ENCODE measurements at regions not wholly inside any gene's neighbourhood (a gene's known extent, or its start where the extent isn't known, plus 50 kb on each side); places are given as distances from the start of the nearest gene placed in this dataset.

DNA sequence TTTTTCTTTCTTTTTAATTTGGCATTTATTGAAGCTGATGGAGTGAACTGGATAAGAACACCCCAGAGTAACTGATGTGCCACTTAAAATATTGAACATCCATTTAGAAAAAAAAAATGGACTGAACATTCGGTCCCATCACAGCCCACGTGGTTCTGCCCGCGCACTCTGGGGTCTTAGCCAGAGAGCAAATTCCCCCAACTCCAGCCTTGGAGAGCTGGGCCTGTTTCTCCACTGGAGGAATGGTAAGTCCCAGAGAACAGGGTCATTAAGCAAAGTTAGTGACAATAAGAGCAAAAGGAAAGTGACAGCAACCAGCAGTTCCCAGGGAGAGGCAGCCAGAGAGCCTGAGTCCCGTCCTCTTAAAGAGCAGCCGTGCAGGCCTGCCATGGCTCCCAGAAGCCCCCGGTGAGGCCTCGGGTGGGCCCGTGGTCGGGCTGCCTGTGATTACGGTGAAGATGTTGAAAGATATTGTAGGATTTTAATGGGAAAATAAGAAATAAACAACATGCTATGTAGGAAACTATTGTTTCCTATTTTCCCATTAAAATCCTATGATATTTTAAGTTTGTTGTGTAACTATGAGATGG is 487.9 kb upstream of the MKI67 start:
- no peak for DNase-seq (ENCODE audit: low read depth, low spot score)

DNA sequence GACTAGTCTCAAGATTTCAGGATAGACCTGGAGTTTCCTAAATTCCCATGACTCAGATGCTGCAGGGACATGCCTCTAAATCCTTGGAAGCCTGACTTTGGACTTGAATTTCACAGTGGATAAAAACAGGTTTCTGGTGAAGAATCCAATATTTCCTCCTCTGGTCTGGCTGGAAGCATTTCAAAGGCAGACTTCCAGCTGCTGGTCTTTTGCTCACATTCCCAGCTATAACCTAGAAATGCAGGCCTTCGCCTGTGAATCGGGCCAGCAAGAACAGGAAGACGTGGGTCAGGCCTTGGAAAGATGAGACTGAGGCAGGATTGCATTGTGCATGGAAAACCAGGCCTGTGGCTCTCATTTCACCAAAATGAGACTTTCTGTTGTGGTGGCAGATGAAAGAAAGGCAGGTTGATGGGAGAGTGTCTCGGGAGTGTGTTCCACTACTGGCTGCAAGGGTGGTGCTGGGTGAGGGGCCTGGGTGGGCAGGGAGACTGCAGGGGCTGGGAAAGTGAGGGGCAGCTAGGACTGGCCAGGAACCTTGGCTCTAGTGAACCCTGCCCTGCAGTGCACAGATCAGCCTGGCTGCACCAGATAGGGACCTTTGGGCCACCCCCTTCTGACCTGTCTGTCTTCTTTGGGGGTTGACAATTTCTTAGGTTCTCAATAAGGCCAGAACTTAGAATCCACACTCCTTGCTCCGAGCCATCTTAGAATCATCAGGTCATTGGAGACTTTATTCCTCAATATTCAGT is 488.8 kb upstream of the MKI67 start:
- no peak for DNase-seq (ENCODE audit: low read depth, low spot score)

DNA sequence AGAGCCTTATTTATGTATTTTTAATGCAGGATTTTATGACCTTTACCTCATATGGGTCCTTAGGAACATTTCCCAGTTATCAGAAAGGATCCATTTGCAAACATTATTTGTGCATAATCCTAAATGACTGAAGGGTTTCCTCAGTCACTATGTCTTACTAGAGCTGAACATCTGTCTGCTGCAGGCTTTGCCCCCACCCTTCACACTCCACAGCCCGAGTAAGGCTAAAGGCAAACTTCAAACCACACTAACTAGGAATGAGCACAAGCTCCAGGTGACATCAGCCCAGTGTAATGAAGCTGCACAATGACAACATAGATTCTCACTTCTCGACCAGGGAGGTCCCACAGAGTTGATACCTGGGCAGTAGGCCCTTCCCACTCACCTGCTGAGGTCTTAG is 491.3 kb upstream of the MKI67 start:
- no peak for DNase-seq (ENCODE audit: low read depth, low spot score)

DNA sequence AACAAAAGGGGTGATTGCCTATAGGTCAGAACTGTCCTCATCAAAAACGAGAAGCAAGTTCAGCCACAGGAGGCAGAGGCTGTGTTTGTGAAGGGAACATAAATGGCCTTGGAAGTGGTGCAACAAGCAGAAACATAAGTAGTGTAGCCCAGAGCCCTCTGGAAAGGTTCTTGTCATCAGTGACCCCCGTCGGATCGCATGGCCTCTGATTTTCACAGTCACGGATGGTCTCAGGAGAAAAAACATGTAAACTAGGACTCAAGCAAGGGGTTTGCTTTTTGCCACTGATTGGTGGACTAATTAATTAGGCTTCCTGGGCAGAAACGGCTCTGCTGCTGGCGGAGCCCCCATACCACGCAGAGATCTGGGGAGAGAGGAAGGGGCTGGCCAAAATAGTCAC is 496.5 kb upstream of the MKI67 start:
- no peak for DNase-seq (ENCODE audit: low read depth, low spot score)

DNA sequence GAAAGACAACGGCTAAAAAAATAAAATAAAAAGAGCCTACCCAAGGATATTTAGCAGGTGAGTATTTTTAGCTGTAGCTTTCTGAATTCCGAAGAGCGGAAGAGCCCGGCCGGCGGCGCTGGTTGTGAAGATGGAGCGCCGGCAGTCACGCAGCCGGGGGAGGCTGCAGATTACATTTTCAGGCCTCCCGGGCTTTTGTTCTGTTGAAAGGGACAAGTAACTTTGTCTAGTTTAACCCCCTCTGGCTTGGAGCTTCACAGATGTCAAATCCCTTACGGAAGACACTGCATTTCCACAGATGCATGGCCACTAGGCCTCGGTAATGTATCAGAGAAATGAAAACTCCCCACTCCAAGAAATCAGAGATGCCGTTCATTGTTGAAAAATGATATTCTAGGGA is 497.6 kb upstream of the MKI67 start:
- DNase-seq (ENCODE audit: low read depth, low spot score): no peak

DNA sequence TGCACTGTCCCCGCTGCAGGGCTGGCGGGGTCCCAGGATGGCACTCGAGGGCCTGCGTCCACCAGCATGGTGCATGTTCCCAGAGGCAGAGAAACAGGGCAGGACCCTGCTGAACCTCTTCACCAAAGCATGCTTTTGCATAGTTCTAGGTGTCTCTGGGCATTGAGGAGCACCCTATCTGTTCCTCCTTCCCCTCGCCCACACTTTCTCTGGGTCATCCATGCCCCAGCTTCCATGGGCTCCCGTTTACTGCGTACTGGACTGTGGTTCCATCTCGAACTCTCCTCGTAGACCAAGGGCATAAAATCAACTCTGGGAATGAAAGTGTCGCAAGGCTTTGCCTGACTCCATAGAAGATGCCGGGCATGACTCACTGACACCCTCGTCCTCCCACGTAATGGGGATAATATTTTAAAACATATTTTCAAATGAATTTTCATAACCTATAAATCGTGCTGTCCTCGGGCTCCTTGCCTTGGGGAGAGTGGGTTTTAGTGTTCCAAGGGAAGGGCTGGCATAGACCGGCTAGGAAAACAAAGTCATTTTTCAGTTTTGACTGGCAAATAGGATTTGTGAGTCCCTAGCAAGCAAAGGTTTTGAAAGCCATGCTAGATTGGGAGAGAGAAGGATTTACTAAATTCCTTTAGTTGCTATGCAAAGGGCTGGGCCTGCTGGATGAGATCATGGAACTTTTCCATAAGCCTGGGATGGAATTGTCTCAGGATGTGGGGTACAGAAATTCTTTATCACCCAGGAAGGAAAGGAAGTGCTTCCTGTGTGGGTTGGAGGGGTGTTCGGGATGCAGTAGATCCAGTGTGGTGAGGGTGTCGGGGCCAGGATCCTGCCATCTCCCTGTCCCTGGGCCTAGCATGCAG is 498.7 kb upstream of the MKI67 start:
- DNase-seq (ENCODE audit: low read depth, low spot score): no peak

DNA sequence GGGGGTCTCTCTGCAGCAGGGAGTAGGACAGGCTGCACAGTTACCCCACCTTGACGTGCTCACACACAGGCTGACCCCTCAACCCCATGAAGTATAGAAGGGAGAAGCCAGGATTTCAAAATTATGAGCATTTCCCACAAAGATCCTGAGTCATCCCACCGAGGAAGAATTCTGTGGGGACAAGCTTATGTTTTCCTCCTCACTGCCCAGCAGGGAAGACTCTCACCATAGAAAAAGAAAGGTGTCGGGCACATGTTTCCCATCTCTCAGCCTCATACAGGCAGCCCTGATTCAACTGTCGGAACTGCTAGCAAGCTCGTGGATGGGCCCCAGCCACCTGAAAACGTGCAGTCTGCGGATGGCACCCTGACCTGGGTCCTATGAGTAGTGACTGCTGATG is 499.7 kb upstream of the MKI67 start:
- no peak for DNase-seq (ENCODE audit: low read depth, low spot score)

DNA sequence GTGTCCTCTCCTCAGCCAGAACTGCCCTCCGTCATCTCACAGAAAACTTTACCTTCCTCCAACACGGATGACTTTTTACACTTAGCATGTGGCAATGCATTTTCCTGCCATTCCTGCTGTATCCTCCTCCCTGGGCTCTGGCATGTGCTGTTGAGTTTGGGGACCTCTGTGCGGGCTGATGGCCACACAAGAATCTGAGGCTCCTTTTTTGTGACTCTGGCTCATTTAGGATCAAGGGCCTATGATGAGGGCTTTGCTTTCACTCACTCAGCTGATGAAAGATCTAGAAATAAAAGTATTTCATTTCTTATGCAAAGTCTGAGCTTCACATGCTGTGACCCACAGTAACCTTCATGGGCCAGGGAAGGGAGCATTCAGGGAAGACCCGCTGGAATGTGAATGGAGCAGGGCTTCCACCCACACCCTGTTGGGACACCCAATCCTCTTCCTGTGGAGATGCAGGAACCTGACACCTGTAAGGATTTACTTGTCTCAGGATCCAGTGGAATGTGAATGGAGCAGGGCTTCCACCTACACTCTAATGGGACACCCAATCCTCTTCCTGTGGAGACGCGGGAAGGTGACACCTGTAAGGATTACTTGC is 500.3 kb upstream of the MKI67 start:
- DNase-seq (ENCODE audit: low read depth, low spot score): no peak

DNA sequence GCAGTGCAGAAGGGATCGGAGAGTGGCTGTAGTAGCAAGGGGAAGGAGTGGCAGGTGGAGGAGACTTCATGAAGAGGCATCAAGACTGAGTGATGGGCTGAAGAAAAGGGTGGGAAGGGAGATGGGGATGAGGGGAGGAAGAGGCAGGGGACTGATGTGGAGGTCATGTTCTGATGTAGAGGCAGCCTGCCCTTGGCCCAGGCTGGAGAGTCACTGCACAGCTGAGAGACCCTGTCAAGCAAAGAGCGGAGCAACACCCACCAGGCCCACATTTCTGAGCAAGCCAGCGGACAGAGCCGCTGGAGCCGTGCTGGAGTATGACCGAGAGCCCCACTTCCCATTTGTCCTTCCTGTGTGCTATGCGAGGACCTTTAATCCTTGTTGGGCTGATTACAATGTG is 501.6 kb upstream of the MKI67 start:
- no peak for DNase-seq (ENCODE audit: low read depth, low spot score)

DNA sequence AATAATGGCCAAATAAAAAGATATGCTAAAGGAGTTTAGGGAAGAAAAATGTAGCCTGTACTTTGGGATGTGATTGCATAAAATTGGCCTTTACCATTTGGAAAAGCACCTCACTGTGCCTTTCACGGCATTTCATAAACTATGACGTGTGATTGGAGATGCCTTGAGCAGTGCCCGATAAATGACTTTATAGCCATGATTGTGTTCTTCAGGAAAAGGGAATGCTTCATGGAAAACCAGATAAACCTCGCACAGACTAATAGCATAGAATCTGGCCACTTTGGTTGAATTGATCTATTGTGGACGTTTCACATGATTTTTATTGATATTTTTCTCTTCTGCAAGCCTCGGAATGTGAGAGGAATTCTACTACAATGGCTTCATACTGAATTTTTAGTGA is 502.0 kb upstream of the MKI67 start:
- no peak for DNase-seq (ENCODE audit: low read depth, low spot score)

DNA sequence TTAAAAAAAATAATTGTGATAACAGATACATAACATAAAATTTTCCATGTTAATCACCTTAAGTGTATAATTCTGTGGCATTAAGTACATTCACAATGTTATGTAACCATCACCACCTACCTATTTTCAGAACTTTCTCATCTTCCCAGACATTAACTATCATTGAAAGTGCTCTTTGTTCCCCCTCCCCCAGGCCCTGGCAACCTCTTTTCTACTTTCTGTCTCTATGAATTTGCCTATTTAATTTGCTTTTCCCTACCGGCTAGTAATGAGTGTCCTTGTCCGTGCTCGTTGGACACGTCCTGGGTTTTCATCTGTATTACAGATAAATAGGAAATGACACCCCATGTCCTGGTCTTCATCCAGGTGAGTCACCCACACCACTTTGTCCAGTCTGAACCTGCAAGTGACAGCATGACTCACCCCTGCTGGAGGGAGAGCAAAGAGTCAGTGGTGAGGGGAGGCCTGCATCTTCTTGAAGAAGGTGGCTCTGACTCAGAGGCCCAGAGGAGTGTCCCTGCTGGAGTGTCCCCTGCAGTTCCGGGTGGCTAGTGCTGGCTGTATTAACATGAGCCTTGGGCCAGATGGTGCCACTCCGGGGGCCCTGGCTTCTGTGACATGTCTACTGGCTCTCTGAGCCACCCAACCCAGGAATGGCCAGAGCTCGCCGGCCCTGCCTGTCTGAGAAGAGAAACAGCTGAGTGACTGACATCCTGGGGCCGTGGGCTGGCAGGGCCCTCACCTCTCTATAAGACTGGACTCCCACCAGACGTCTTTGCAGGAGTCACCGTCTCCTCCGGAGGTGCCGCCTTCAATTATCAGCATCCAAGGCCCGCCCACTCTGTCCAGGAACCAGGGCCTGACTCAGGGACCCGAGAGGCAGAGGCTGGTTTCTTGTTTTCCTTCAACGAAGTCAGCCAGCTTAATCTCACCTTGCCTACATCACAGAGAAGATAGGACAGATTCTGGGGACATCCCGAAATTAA is 503.2 kb upstream of the MKI67 start:
- no peak for DNase-seq (ENCODE audit: low read depth, low spot score)

DNA sequence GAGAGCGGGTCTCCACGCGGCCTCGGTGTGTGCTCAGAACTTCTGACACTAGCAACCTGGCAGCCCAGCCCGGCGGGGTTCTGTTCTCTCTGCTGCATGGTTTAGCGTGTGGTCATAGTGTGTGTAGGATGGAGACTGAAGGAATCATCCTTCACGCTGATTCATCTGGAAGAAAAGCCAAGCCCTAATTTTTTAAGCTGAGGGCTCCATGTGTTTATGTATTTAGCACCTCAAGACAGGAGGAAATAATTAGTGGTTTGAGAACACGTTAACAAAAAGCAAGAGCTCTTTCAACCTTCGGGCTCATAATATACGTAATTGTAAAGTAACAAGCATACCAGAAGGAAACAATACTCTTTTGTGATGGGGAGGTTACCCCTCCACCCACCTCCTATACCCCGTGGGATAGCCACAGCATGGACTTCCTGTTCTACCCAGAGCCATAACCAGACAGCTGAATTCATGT is 504.6 kb upstream of the MKI67 start:
- no peak for DNase-seq (ENCODE audit: low read depth, low spot score)

DNA sequence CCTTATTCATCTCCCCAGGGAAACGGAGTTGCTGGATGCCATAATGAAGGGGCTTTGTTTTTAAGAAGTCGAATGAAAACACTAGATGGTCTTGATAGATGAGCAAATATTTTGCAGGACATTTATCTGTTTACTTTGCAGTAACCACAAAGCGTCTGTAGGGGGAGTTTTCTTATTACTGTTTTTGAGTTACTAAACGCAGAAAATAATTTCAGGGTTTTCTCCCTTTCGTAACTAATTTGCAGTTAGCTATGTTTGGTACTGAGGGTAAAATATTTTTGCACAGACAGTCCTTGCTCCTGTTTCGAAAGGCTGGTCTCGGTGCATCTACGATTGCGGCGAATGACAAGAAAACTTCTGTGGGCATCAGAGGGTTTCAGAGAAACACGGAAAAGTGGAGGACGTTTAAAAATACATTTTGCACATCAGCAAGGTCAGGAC is 505.6 kb upstream of the MKI67 start:
- DNase-seq (ENCODE audit: low read depth, low spot score): no peak

DNA sequence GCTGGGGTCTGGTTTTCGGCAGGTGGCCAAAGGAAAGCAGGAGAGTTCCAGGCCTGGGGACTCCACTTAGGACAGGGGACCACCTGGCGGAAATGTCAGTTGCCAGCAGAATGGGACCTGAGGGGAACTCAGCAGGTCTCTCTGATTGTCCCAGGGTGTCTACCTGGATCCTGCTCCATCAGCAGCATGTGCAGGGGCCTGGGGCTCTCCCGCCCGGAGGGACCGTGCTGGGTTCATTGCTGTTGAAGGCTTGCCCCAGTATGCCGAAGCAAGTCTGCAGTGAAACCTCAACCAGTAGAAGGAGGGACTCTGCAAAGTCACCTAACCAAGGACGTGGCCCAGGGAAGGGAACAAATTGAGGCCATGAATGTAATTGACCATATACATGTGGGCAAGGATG is 506.5 kb upstream of the MKI67 start:
- DNase-seq (ENCODE audit: low read depth, low spot score): no peak

DNA sequence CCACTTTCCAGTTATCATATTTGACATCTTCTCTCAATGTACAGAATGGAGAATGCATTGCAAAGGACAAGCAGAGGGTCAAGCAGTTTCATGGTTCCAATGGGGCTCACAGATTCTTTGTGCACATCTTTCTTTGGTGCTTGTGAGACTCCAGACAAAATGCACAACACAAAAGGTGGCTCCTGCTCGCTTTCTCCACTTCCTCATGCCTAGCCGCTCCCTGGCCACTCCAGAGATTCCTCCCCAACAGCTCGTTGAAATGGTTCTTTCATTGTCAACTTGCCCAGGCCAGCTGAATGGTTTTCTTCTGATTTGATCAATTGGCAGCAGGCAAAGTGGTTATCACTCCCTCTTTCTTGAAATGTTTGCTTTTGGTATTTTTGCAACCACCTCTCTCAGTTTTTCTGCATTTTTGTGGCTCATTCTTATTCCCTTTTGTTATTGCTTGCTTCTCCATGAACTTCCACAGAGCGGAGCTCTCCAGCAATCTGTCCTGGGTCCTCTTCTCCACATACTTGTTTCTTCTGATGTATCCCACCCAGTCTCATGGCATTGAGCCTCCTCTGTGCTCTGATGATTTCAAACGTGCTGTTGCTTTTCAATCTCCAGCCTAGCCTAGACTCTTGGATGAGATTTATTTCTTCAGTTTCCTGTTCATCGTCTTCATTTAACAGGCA is 507.8 kb upstream of the MKI67 start:
- DNase-seq (ENCODE audit: low read depth, low spot score): no peak

DNA sequence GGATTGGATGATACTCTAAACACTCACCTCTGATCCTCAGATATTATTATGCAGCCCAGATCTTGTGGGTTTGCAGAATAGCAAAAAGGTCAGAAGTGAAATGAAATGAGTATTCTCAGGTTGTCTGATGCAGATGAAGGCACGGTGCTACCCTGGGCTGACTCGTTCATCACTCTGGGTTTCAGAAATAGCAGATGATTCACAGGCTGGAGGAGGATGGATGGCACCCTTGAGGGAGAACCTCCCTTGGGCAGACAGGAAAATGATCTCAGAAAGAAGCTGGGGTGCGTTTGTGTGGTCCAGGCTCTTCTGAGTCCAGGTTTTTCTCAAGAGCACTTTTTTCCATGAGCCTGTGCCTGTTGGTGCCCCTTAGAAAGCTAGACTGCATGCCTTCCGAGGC is 515.8 kb upstream of the MKI67 start:
- DNase-seq (ENCODE audit: low read depth, low spot score): no peak

DNA sequence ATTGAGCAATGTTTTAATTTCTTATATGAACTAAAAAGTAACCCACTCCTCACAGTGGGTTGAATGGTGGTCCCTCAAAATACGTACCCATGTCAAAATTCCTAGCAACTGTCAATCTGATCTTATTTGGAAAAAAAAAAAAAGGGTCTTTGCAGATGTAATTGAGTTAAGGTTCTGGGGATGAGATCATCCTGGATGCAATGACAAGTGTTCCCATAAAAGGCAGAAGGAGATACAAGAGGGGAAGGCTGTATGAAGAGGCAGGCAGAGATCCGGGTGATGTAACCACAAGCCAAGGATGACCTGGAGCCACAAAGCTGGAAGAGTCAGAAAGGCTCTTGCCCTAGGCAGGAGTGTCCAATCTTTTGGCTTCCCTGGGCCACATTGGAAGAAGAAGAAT is 516.3 kb upstream of the MKI67 start:
- DNase-seq (ENCODE audit: low read depth, low spot score): no peak

DNA sequence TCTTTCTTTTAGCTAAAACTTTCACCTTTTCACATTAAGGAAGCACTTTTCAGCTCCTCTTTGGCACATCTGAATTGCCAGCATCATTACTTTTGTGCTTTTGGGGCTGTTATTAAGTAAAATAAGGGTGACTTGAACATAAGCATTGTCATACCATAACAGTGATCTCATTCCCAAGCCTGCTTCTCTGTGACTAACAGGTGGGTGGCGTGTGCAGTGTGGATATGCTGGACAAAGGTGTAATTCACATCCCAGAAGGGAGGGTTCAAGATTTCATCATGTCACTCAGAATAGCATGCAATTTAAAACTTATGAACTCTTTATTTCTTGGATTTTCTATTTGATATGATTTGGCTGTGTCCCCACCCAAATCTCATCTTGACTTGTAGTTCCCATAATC is 517.4 kb upstream of the MKI67 start:
- no peak for DNase-seq (ENCODE audit: low read depth, low spot score)

DNA sequence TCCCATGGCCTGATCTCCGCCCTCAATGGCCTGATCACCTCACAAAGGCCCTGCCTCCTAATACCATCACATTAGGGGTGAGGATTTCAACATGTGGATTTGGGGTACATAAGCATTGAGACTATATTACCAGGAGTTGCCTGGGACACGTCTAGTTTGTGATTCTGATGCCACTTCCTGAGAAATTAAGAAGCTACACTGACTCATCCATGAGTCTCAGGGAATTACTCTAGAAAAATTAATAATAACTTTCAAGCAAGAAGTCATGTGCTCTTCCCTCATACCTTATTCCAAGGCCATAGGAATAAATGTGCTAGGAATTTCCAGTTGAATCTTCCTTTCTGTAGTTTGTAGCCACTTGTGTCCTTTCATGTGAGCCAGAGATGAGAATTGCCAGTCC is 519.3 kb upstream of the MKI67 start:
- DNase-seq (ENCODE audit: low read depth, low spot score): no peak

DNA sequence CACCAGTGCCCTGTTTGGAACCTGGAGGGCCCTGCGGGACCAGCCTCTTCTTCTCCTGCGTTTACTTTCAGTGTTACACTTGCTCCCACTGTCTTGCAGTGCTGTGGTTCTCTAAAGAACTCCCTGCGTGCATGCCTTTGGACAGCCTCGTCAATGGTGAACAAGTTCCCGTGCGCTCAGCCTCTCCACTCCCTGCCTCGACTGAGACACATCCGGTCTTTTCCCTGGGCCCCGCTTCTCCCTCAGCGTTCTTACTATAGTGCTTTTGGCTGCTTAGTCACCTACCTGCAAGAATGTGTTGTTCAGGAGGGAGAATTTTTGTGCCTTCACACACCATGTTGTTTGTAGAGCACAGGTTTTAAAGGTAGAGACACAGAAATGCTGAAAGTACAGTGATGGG is 520.7 kb upstream of the MKI67 start:
- DNase-seq (ENCODE audit: low read depth, low spot score): no peak
